ENCODE measurements at regions not wholly inside any gene's neighbourhood (a gene's known extent, or its start where the extent isn't known, plus 50 kb on each side); places are given as distances from the start of the nearest gene placed in this dataset.

- TF ChIP-seq, protein P1, sequence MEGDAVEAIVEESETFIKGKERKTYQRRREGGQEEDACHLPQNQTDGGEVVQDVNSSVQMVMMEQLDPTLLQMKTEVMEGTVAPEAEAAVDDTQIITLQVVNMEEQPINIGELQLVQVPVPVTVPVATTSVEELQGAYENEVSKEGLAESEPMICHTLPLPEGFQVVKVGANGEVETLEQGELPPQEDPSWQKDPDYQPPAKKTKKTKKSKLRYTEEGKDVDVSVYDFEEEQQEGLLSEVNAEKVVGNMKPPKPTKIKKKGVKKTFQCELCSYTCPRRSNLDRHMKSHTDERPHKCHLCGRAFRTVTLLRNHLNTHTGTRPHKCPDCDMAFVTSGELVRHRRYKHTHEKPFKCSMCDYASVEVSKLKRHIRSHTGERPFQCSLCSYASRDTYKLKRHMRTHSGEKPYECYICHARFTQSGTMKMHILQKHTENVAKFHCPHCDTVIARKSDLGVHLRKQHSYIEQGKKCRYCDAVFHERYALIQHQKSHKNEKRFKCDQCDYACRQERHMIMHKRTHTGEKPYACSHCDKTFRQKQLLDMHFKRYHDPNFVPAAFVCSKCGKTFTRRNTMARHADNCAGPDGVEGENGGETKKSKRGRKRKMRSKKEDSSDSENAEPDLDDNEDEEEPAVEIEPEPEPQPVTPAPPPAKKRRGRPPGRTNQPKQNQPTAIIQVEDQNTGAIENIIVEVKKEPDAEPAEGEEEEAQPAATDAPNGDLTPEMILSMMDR (IDR thresholded peaks at IDR 0.05): no peak
- TF ChIP-seq POLR2A (IDR thresholded peaks at IDR 0.05): no peak
Observed at GRCh38 chr1:245036102-245036501, 118.7 kb upstream of the KIF26B start.

All from Peyer's patch (tissue), 4 donors.